K562 (cell line): ENCODE measurements at regions not wholly inside any gene's neighbourhood (a gene's known extent, or its start where the extent isn't known, plus 50 kb on each side); places are given as distances from the start of the nearest gene placed in this dataset.

Source experiments
- ATF7 ChIP-seq: fragments of 450-650 bp; IDR thresholded peaks from 2 replicates; pipeline ENCODE4 v1.7.1; 2014; ENCODE audit warnings: mild to moderate bottlenecking, moderate library complexity
- CCNT2 ChIP-seq: IDR thresholded peaks from 2 replicates; pipeline ENCODE4 v1.6.1; 2011; ENCODE audit warnings: borderline replicate concordance, low read depth, mild to moderate bottlenecking, moderate library complexity, mixed read lengths, low read length; ENCODE audit not compliant: insufficient read length; ENCODE audit errors: extremely low read depth
- CREB1 ChIP-seq, 2 experiments: sonication (generic) in 1 of 2; formaldehyde crosslinking in 1 of 2; IDR thresholded peaks; 2 replicates each; pipeline versions ENCODE4 v1.6.1 to v1.8.0; 2012 to 2022; ENCODE audit warnings: inconsistent platforms in 1 of 2, mild to moderate bottlenecking in 1 of 2, missing genetic modification reagents in 1 of 2, moderate library complexity in 1 of 2
- MITF ChIP-seq: IDR thresholded peaks from 2 replicates; pipeline ENCODE4 v1.6.1; 2014; ENCODE audit warnings: antibody characterized with exemption
- SREBF1 ChIP-seq: fragments of 150-350 bp; IDR thresholded peaks from 2 replicates; pipeline ENCODE4 v1.6.1; 2014; ENCODE audit warnings: antibody characterized with exemption, low read depth, low read length, borderline replicate concordance
- WHSC1 ChIP-seq: IDR thresholded peaks from one replicate; pipeline ENCODE4 v1.6.1; 2012; ENCODE audit warnings: low read length, control low read depth, inconsistent platforms
- TF ChIP-seq, protein P1 (sequence below): sonication (generic); formaldehyde crosslinking; IDR thresholded peaks from 2 replicates; pipeline ENCODE4 v1.8.0; 2022; ENCODE audit warnings: missing genetic modification reagents, mild to moderate bottlenecking, borderline replicate concordance
- TF ChIP-seq, protein P2 (sequence below): fragments of 250-450 bp; sonication (Bioruptor Pico); IDR thresholded peaks from 2 replicates; pipeline ENCODE4 v1.4.0; 2020; ENCODE audit warnings: mild to moderate bottlenecking

DNA sequence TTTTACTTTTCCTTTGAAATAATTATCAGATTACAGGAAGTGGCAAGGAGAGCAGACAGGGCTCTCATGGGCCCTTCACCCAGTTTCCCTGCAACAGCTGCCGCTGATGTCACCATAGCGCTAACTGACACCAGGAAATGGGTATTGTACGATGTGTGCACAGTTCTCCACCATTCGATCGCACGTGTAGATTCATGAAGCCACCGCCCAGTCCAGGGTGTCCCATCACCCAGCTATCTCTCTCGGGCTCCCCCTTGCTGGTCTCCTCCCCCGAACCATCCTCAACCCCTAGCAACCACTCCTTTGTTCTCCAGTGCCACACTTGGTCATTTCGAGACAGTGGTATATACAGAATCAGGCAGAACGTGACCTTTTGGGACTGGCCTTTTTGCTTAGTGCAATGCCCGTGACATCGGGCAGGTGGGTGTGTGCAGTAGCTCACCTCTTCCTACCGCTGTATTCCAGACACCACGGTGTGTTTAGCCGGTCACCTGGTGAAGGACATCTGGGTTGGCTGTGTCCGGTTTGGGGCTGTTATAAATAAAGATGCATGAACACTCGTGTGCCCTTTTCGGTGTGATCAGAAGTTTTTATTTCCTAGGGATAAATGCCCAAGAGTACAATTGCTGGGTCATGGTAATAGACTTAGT, 118.4 kb downstream of the CRYAA start (continued):
- no peak for TF ChIP-seq SREBF1
- no peak for TF ChIP-seq CCNT2
- TF ChIP-seq WHSC1 = no peak
- TF ChIP-seq ATF7 = peak; percentile 24; the same call in 1 of the 2 replicates
- TF ChIP-seq, protein P1, sequence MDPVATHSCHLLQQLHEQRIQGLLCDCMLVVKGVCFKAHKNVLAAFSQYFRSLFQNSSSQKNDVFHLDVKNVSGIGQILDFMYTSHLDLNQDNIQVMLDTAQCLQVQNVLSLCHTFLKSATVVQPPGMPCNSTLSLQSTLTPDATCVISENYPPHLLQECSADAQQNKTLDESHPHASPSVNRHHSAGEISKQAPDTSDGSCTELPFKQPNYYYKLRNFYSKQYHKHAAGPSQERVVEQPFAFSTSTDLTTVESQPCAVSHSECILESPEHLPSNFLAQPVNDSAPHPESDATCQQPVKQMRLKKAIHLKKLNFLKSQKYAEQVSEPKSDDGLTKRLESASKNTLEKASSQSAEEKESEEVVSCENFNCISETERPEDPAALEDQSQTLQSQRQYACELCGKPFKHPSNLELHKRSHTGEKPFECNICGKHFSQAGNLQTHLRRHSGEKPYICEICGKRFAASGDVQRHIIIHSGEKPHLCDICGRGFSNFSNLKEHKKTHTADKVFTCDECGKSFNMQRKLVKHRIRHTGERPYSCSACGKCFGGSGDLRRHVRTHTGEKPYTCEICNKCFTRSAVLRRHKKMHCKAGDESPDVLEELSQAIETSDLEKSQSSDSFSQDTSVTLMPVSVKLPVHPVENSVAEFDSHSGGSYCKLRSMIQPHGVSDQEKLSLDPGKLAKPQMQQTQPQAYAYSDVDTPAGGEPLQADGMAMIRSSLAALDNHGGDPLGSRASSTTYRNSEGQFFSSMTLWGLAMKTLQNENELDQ (CRISPR knock-in tag) = no peak
- TF ChIP-seq, protein P2, sequence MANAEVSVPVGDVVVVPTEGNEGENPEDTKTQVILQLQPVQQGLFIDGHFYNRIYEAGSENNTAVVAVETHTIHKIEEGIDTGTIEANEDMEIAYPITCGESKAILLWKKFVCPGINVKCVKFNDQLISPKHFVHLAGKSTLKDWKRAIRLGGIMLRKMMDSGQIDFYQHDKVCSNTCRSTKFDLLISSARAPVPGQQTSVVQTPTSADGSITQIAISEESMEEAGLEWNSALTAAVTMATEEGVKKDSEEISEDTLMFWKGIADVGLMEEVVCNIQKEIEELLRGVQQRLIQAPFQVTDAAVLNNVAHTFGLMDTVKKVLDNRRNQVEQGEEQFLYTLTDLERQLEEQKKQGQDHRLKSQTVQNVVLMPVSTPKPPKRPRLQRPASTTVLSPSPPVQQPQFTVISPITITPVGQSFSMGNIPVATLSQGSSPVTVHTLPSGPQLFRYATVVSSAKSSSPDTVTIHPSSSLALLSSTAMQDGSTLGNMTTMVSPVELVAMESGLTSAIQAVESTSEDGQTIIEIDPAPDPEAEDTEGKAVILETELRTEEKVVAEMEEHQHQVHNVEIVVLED (CRISPR knock-in tag) = no peak
- no peak for TF ChIP-seq CREB1 (IDR thresholded peaks at IDR 0.05)
- TF ChIP-seq CREB1 (CRISPR knock-in tag; IDR thresholded peaks at IDR 0.05) = no peak
- no peak for TF ChIP-seq MITF
